SJSA1 (cell line): ENCODE measurements at regions not wholly inside any gene's neighbourhood (a gene's known extent, or its start where the extent isn't known, plus 50 kb on each side); places are given as distances from the start of the nearest gene placed in this dataset.

ENCODE experiments used
- DNase-seq, 2 experiments: peaks; one replicate each; pipeline ENCODE4 v3.0.0-alpha.2; 2015 to 2020; ENCODE audit warnings: low spot score in 2 of 2, low read depth in 1 of 2
- H3K27ac ChIP-seq: fragments of 250-450 bp; sonication (Bioruptor Pico); 2 replicates; pipeline ENCODE4 v1.5.1; 2020; ENCODE audit warnings: mild to moderate bottlenecking, moderate library complexity
- H3K27me3 ChIP-seq: fragments of 250-450 bp; sonication (Bioruptor Pico); replicated peaks from 2 replicates; pipeline ENCODE4 v1.5.1; 2020; ENCODE audit warnings: mild to moderate bottlenecking, moderate library complexity
- H3K36me3 ChIP-seq: fragments of 250-450 bp; sonication (Bioruptor Pico); 2 replicates; pipeline ENCODE4 v1.5.1; 2020; ENCODE audit warnings: mild to moderate bottlenecking
- H3K4me1 ChIP-seq: fragments of 250-450 bp; sonication (Bioruptor Pico); replicated peaks from 2 replicates; pipeline ENCODE4 v1.6.1; 2021; ENCODE audit warnings: mild to moderate bottlenecking
- H3K4me3 ChIP-seq: fragments of 250-450 bp; sonication (Bioruptor Pico); 2 replicates; pipeline ENCODE4 v1.5.1; 2020; ENCODE audit warnings: mild to moderate bottlenecking
- H3K9me3 ChIP-seq: fragments of 250-450 bp; sonication (Bioruptor Pico); replicated peaks from 2 replicates; pipeline ENCODE4 v1.5.1; 2020; ENCODE audit warnings: mild to moderate bottlenecking

DNA sequence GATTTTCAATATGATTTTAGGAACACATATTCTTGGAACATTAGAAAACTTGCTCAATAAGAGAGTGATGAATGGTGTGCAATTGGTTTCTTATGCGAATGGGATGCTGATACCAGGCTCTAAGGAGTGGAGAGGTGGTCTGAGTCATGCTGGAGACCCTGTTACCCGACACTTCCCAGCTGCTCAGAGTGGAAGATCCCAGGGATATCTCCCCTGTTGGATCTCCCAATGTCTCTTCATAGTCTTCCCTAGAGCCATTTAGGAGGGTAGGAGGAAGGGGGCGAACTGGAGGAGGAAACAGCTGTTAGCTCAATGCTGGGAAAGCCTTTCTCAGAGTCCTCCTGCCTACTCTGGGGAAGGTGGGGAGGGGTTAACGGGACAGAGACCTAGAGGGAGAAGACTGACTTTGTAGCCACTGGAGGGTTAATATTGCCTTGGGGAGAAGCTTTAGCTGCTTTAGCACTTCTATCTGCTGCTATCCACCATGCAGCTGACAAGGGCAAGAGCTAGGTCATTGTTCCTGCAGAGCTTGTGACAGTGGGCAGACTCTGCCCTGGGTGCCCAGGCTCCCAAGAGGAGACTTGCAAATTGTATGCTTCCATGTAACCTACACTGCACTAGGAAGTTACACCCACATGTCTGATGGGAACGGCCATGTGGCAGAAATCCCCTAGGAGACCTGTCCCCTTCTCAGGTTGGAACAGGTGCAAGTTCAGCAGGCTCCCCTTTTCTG, 301.0 kb downstream of the GADD45G start:
- H3K27ac ChIP-seq, result no peak overlapping the region
- no peaks in the 10 kb centered on the region for H3K36me3 ChIP-seq
- no peaks in the 10 kb centered on the region for H3K4me1 ChIP-seq
- no peaks in the 10 kb centered on the region for H3K9me3 ChIP-seq
- H3K4me3 ChIP-seq, result no peak overlapping the region
- H3K27me3 ChIP-seq, result no peaks in the 10 kb centered on the region
- DNase-seq, result no peak

DNA sequence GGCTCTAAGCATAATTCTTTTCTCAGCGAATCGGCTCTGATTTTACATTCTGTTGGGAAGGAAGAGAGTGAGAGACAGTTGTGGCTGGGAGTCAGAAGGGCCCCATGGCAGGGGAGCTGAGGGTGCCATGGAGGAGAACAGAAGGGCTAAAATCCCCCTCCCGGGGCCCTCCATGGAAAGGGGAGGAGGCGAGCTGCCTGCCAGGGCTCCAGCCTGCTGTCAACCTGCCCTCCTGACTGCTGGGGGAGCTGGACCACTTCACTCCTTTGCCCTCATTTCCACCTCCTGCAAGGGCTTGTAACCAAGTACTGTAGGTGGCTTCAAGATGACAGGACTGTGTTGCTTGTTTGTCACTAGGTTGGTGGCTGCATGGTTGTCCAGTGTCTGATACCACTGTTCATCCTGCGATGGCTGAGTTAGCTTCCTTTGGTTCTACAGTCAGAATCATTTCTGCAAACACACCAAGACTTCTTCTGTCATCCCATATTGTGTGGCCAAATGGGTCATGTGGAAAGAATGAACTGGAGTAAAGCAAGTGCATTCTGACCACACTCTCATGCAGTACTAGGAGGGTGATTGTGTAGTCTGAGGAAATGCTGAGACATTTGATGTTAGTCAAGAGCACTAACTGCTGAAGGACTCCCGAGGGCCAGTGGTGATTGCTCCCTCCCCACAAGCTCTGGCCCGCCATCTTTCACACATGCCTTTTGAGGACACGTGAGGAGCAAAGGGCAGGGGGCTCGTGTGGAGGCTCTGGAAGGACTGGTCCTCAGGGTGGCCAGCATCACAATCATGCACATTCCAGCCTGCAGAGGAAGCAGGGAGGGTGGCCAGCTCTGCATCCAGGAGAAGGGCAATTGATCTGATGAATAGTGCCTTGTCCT, 307.2 kb downstream of the GADD45G start:
- Histone ChIP-seq H3K36me3 (no peaks in the 10 kb centered on the region), H3K4me1 (no peaks in the 10 kb centered on the region), H3K27ac (no peak overlapping the region), H3K4me3 (no peak overlapping the region), H3K27me3 (no peaks in the 10 kb centered on the region), H3K9me3 (no peaks in the 10 kb centered on the region)
- no peak for DNase-seq

DNA sequence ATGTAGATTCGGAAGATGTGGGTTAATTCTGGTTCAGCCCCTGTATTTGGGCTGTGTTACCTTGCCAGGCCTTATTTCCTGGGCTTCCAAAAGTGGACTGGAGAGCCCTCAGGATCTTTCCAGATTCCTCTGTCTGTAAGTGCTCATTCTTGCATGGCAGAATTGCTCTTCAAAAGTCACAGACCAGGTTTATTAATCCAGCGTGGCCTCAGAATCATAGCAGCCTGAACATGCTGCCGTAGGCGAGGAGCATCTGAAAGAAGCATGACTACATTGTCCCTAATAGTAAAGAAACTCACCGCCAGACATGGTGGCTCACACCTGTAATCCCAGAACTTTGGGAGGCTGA, 307.8 kb downstream of the GADD45G start:
- Histone ChIP-seq H3K9me3 (no peaks in the 10 kb centered on the region), H3K4me3 (no peak overlapping the region), H3K4me1 (no peaks in the 10 kb centered on the region), H3K27ac (no peak overlapping the region), H3K27me3 (no peaks in the 10 kb centered on the region), H3K36me3 (no peaks in the 10 kb centered on the region)
- DNase-seq, result no peak

DNA sequence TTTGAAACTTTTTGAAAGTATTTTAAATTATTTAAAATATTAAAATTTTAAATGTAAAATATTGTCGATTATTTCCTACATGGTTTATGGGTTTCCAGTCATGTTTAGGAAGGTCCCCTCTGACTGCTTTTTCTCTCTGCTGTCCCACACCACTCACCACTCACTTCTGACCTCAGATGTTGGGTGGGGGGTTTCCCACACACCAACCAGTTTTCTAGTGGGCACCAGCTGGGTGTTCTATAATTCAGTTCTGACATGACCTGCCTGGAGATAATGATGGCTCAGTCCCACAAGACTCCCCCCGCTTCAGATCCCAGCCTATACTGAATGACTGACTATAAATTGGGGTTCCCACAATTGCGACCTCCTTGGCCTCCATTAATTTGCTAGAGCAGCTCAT, 310.4 kb downstream of the GADD45G start:
- DNase-seq, result no peak
- Histone ChIP-seq H3K9me3 (no peaks in the 10 kb centered on the region), H3K4me3 (no peak overlapping the region), H3K27ac (no peak overlapping the region), H3K27me3 (no peaks in the 10 kb centered on the region), H3K4me1 (no peaks in the 10 kb centered on the region), H3K36me3 (no peaks in the 10 kb centered on the region)

DNA sequence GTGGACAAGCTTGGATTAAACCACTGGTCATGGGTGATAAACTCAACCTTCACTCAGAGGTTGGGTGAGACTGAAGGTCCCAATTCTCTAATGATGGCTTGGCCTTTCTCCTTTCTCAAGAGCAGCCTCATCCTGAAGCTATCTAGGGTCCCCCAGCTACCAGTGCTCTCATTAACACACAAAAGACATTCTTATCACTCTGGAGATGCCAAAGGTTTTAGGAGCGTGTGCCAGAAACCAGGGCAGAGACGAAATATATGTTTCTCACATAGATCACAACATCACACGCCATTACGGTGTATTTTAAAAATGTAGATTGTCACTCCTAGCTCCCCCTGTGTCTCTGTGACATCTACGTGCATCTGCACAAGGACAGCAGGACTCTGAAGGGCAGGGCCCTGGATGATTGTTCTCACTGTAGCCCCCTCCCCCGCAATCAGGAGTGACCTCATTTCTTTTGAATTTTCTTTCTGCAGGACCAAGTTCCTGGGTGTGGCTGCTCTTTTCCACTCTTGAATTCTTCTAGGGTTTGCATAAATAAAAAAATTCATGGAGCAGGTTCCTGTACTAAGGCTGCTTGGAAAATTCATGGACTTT, 311.3 kb downstream of the GADD45G start:
- no peaks in the 10 kb centered on the region for H3K9me3 ChIP-seq
- H3K4me1 ChIP-seq, result no peaks in the 10 kb centered on the region
- no peak overlapping the region for H3K27ac ChIP-seq
- no peak for DNase-seq
- H3K27me3 ChIP-seq, result no peaks in the 10 kb centered on the region
- no peaks in the 10 kb centered on the region for H3K36me3 ChIP-seq
- no peak overlapping the region for H3K4me3 ChIP-seq

DNA sequence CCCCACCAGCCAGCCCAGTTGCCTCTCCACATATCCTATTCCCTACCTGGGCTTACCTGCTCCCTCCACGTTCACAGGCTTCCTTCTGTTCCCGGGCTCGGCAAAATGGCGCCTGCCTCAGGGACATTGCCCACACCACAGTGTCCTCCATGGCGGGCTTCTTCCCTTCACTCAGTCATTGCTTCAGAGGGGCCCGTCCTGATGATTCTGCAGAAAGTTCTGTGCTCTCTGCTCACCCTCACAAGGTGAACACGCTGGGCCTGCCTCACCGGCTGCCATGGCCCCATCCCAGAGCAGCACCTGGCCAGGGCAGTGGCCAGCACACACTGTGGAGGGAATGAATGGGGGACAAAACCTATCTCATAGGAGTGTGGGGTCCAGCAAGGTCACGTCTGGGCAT, 313.0 kb downstream of the GADD45G start:
- Histone ChIP-seq H3K4me1 (no peaks in the 10 kb centered on the region), H3K36me3 (no peaks in the 10 kb centered on the region), H3K27me3 (no peaks in the 10 kb centered on the region), H3K9me3 (no peaks in the 10 kb centered on the region), H3K4me3 (no peak overlapping the region), H3K27ac (no peak overlapping the region)
- DNase-seq, result no peak

DNA sequence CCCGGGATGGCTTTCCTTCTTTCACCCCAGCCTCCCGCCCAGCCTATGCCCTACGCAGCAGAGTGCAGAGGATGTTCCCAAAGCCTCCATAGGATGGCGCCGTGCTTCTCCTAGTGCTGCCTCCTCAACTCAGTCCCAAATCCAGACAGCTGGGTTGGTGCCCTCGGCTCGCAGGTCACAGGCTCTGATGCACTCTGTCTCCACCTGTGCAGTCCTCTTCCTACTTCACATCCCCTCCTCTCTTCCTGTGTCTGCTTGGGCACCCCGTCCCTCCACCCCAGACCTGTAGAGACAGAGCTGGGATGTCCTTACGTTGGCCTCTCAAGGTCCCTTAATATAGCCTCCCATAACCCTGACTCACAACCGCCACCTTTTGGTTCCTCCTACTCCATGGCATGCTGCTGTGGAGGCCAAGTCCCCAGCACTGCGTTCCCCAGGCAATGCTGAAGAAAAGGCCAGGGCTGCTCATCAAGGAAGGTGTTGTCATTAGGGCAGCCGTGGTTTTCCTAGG, 314.4 kb downstream of the GADD45G start:
- no peak overlapping the region for H3K27ac ChIP-seq
- no peak overlapping the region for H3K4me3 ChIP-seq
- H3K9me3 ChIP-seq, result no peaks in the 10 kb centered on the region
- H3K27me3 ChIP-seq, result no peaks in the 10 kb centered on the region
- no peaks in the 10 kb centered on the region for H3K4me1 ChIP-seq
- H3K36me3 ChIP-seq, result no peaks in the 10 kb centered on the region
- no peak for DNase-seq

DNA sequence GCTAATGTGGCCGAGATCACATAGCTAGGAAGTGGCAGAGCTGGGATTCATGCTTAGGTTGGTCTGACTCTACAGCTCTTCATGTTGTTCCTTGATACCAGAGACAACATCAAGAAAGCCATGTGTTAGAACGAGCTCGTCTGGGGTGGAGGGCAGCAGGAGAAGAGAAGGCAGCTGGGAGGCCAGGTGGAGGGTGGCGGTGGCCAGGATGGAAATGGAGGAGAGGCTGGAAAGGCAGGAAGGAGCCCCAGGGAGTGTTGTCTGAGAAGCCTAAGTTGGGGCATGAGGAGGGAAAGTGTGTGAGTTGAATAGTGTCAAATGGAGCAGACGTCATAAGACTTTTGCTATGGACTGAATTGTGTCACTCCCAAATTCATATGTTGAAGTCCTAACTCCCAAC, 315.3 kb downstream of the GADD45G start:
- Histone ChIP-seq H3K9me3 (no peaks in the 10 kb centered on the region), H3K27ac (no peak overlapping the region), H3K27me3 (no peaks in the 10 kb centered on the region), H3K36me3 (no peaks in the 10 kb centered on the region), H3K4me3 (no peak overlapping the region), H3K4me1 (no peaks in the 10 kb centered on the region)
- DNase-seq, result no peak

DNA sequence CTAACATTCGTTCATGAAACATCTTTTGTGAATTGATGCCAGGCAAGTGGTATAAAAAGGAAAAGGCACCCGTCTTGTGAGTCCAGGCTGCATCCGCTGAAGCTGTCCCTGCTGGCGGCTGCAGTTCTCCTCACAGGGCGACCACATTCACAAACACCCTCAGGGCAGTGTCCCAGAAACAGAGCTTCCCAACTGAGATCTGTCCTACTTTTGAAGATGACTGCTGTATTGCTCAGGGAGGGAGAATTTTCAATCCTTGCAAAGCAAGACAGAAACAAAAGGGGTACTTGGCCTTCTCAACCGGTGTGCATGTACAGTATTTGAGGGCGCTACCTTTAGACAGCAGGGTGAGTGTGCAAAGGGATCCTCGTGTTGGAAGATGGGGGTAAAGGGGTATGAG, 316.1 kb downstream of the GADD45G start:
- no peaks in the 10 kb centered on the region for H3K9me3 ChIP-seq
- H3K36me3 ChIP-seq, result no peaks in the 10 kb centered on the region
- no peaks in the 10 kb centered on the region for H3K4me1 ChIP-seq
- H3K4me3 ChIP-seq, result no peak overlapping the region
- no peak overlapping the region for H3K27ac ChIP-seq
- no peak for DNase-seq
- H3K27me3 ChIP-seq, result no peaks in the 10 kb centered on the region

DNA sequence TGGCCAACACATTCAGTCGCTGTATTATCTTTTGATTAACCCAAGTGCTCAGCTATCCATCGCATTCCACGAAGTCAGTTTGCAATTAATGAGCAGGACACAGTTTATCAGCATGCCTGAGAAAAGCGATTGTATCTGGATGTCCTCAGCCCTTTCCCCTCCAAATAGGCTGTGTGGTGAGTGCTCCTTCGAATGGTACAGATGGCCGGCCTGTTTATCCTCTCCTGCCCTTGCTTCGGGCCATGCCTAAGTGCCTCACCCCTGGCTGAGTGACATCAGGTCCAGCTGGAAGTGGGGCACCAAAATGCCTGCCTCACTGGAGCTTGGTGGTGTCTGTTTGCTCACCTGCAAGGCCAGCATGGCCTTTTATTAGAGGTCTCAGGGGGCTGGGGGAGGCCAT, 317.3 kb downstream of the GADD45G start:
- Histone ChIP-seq H3K9me3 (no peaks in the 10 kb centered on the region), H3K27me3 (no peaks in the 10 kb centered on the region), H3K27ac (no peak overlapping the region), H3K4me1 (no peaks in the 10 kb centered on the region), H3K4me3 (no peak overlapping the region), H3K36me3 (no peaks in the 10 kb centered on the region)
- DNase-seq, result no peak

DNA sequence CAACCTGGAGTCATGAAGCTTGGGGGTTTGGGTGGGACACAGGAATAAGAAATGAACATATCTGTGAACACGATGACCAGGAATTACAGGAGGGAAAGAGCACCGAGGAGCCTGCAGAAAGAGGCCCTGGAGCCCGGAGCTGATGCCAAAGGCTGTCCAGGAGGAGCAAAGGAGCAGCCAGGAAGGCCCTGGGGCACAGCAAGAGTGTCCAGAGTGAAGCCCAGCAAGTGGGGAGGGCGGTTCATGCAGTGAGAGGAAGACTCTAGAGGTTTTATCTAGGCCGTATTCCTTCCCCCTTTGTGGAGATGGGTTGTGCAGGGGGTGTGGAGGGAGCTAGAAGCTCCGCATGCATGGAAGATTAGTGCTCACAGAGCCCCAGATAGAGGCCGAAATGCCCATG, 318.4 kb downstream of the GADD45G start:
- no peak for DNase-seq
- Histone ChIP-seq H3K27ac (no peak overlapping the region), H3K4me3 (no peak overlapping the region), H3K36me3 (no peaks in the 10 kb centered on the region), H3K9me3 (no peaks in the 10 kb centered on the region), H3K27me3 (no peaks in the 10 kb centered on the region), H3K4me1 (no peaks in the 10 kb centered on the region)

DNA sequence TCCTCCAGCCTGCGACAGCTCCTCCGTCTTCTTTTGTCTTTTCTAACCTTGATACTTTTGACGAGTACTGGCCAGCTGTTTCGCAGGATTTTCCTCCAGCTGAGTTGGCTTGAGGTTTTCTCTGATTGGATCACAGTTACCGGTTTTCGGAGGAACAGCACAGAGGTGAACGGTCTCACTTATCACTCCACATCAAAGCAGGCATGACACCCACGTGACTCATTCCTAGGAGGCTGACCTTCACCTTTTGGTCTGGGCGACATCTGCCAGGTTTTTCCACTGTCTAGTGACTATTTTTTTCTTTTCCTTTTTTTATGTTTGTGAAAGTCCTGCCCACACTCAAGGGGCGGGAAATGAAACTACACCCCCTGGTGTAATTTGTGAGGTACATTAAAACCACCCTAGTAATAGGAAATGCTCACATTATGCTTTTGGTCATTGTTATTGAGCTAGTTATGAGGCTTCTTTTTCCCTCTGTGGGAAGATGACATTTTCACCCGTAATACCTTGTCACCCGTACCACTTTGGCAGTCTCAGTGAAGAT, 319.2 kb downstream of the GADD45G start:
- H3K4me1 ChIP-seq, result no peaks in the 10 kb centered on the region
- H3K9me3 ChIP-seq, result no peaks in the 10 kb centered on the region
- no peak overlapping the region for H3K27ac ChIP-seq
- no peak overlapping the region for H3K4me3 ChIP-seq
- DNase-seq, result no peak
- H3K27me3 ChIP-seq, result no peaks in the 10 kb centered on the region
- no peaks in the 10 kb centered on the region for H3K36me3 ChIP-seq

DNA sequence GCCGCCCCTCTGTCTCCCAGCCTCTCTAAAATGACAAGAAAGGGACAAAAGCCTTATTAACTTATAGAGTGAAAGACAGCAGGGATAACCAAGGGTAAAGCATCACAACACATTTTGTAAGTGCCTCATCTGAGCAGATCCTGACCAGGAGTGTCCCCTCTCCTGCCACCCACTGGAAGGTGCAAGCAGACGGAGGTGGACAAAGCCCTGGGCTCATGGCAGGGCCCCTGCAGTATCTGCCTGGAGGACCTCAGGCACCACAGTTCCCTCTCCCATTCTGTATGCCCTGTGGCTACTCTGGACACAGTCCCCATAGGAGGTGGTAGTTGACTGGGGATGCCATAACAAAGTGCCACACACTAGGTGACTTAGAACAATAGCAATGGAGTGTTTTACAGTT, 319.8 kb downstream of the GADD45G start:
- no peak for DNase-seq
- no peaks in the 10 kb centered on the region for H3K9me3 ChIP-seq
- no peaks in the 10 kb centered on the region for H3K4me1 ChIP-seq

DNA sequence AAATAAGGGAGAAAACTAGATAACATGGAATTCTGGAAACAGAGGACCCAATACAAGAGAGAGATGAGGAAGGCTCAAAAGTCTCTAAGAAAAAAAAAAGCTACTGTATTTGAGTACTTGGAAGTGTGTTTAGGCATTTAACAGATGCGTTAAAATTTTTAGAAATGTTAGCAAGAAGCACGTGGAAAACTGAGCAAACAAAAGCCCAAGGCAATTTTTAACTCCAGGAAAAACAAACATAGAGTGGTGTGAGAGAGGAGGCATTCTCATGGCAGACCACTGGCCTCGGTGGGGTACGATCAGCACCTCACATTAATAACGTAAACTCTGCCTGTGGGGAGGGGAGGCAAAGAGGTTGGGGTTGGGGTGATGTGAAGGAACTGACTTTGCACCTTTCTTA, 321.4 kb downstream of the GADD45G start:
- DNase-seq, result no peak
- Histone ChIP-seq H3K4me1 (no peaks in the 10 kb centered on the region), H3K27me3 (no peaks in the 10 kb centered on the region), H3K27ac (no peak overlapping the region), H3K9me3 (no peaks in the 10 kb centered on the region), H3K36me3 (no peaks in the 10 kb centered on the region), H3K4me3 (no peak overlapping the region)

More for the DNA sequence above, 319.8 kb downstream of the GADD45G start:
- H3K36me3 ChIP-seq, result no peaks in the 10 kb centered on the region
- no peaks in the 10 kb centered on the region for H3K27me3 ChIP-seq
- no peak overlapping the region for H3K27ac ChIP-seq
- H3K4me3 ChIP-seq, result no peak overlapping the region
